NCI-H748 (cell line): ENCODE measurements at regions not wholly inside any gene's neighbourhood (a gene's known extent, or its start where the extent isn't known, plus 50 kb on each side); places are given as distances from the start of the nearest gene placed in this dataset.

Experiments used
- DNase-seq: peaks from one replicate; lab custom pipeline; 2025; ENCODE audit not compliant: unreplicated experiment; lab: John Stamatoyannopoulos, UW

DNA sequence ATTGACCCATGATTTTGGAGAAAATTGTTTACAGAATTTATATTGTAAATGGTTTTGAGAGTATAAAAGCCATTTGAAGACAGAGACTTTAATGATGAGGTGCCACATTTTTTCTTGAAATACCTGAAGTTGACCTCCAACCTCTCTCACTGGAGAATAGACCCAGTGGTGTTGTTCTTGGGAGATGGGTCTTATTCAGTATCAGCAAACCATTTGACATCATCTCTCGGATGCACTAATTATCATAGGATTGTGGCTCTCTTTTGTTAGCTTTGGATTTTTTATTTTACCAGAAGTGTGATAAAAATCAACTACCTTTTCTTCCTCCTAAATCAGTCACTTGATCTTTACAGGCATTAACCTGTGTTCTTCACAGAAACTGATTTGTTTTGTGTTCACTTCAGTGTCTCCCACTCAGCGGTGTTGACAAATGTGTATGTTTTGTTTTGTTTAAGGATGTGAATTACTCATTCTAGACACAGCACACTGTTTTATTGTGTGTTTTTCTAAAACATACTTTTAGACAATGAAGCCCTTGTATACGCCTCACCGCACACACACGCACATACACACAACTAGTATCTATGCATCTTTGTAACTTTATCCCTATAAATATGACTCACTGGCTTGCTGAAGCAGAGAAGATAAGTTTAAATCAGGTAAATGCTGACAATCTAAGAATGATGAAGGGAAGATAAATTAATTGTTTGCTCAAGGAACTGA is 455.6 kb downstream of the INHBA start:
- no peak for DNase-seq

GRCh38 chr7:41245916-41246315 is 457.0 kb downstream of the INHBA start:
- no peak for DNase-seq

GRCh38 chr7:41244246-41244645 is 458.6 kb downstream of the INHBA start:
- no peak for DNase-seq

- DNase-seq: no peak
Measured at GRCh38 chr7:41241641-41242040, 461.2 kb downstream of the INHBA start.

- DNase-seq: no peak
Measured at GRCh38 chr7:41239596-41239995, 463.3 kb downstream of the INHBA start.

GRCh38 chr7:41238851-41239331 is 464.0 kb downstream of the INHBA start:
- no peak for DNase-seq

DNA sequence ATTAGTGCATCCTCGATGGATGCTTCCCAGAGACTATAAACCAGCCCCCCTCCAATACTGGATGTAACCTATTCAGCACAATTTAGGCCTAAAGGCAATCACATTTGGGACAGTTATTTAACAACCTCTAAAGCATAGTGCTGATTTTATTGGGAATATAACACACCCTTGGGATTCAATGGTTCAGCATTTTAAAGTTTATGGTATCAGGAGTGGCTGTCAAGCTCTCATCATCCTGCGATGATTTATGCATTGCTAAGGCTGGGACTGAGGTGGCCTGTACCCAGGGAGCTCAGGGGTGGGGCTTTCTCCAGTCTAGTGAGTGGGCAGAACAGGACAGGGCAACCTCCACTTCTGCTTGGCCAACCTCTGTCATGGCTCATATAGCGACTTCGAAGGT is 464.9 kb downstream of the INHBA start:
- no peak for DNase-seq

- no peak for DNase-seq
Measured at GRCh38 chr7:41232086-41232485, 470.8 kb downstream of the INHBA start.

GRCh38 chr7:41224063-41224763 is 478.7 kb downstream of the INHBA start:
- no peak for DNase-seq

DNA sequence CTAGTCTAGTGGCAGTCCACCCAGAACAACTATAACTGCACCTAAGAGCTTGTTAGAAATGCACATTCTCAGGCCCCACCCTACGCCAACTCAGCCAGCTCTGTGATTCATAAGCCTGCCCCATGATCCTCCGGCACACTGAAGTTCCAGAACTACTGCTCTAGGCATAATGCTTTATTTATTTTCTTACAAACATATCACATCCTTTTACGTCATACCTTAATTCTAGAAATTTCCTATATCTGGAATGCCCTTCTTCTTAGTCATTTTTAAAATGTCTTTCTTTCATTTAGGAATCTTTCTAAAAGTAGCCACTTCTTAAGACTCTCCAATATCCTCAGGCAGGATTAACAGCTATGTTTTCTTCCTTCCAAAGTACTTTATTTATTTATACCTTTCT is 480.1 kb downstream of the INHBA start:
- DNase-seq: no peak

- DNase-seq: no peak
Measured at GRCh38 chr7:41220266-41220665, 482.6 kb downstream of the INHBA start.

DNA sequence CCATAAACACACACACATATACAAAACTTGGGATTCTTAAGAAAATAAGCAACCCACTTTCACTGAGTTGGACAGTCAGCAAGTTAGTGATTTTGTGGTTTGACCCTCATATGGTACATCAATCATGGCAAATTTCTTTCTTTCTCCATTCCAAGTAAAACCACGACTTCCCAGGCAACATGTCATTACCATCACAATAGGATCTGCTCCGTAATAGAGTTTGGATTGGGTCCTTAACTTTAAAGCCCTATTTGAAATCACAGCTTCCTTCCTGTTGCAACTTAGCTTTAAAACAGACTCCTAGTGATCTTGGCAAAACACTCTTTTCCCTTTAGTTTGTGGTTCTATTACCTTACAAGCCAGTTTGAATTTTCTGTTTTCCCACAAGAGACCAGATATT is 483.6 kb downstream of the INHBA start:
- DNase-seq: no peak

GRCh38 chr7:41217306-41217705 is 485.6 kb downstream of the INHBA start:
- DNase-seq: no peak

- no peak for DNase-seq
Measured at GRCh38 chr7:41207141-41207540, 495.7 kb downstream of the INHBA start.

GRCh38 chr7:41206267-41206666 is 496.6 kb downstream of the INHBA start:
- no peak for DNase-seq

DNA sequence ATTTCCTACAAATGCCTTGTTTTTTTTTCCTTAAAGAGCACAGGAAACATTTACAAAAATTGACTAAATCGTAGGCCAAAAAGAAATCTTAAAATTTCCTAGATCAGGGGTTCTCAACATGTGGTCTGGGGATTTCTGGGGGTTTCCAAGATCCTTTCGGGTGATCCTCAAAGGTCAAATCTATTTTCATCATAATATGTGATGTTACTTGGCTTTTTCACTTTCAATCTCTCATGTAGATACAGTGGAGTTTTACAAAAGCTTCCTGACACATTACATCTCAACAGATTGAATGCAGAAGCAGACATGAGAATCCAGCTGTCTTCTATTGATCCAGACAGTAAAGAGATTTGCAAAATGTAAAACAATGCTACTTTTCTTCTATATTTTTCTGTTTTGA is 497.3 kb downstream of the INHBA start:
- no peak for DNase-seq

DNA sequence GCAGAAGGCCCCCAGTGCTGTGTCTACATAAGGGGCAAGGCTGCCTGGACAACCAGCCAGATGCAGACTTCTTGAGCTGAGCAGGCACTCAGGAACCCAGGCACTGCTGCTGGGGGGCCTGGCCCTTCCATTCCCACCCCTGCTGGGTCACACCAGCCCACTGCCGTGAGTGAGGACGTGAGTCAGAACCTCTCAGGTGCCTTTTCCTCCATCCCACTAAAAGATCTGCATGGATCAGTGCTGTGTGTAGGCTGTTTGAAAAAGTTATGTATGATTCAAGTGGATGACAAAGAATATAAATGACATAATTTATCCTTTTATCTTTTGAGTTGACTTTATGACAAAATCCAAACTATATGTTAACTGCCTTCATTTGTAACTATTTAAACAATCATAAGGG is 499.3 kb downstream of the INHBA start:
- DNase-seq: no peak

GRCh38 chr7:41201021-41201420 is 501.9 kb downstream of the INHBA start:
- no peak for DNase-seq

DNA sequence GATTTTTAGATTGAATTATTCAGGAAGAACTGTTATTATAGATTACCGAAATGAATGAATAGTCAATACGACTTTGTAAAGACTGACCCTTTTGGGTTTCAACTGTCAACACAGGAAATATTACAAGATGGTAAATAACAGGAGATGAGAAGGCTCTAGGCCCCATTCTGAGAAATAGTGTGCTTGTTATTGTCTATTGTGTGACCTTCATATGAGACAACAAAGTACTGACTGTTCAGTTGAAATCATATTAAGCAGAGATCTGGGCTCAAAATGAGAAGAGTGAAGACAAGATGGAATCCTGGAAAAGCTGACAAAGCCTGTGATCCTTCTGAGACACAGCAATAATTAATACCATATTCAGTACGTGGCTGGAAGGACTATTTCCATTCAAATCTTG is 503.8 kb downstream of the INHBA start:
- DNase-seq: no peak

DNA sequence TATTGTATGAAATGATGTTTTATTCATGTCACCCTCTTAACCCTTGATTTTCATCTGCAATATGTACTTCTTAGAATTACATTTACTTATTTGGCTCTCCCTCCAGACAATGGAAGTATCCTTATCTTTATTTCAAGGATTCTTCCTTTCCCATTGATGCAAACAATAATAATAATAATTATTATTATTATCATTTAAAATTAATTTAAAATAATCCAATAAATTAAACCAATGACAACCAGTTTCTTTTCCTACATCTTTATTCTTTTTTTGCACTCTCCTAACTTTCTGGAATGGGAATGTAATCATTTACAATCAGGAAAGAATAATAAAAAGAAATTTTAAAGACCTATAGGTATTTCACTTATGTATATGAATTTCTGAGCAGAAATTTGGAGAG is 504.4 kb downstream of the INHBA start:
- DNase-seq: no peak

DNA sequence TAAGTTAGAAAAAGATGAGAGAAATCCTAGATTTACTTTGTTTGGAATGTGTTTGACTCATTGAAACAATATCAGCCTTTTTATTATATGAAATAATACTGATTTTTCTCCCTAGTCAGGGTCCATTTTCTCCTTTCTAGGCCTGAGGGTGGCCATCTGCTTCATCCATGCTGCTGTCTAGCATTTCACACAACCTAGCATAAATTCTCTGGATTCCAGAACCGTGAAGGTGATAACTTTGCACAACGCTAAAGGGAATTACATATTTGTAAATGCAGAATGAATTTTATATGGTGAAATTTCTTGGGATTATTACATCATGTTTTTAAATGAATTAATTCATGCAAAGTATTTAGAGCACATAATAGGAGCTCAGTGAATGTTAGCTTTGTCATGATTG is 505.1 kb downstream of the INHBA start:
- no peak for DNase-seq

DNA sequence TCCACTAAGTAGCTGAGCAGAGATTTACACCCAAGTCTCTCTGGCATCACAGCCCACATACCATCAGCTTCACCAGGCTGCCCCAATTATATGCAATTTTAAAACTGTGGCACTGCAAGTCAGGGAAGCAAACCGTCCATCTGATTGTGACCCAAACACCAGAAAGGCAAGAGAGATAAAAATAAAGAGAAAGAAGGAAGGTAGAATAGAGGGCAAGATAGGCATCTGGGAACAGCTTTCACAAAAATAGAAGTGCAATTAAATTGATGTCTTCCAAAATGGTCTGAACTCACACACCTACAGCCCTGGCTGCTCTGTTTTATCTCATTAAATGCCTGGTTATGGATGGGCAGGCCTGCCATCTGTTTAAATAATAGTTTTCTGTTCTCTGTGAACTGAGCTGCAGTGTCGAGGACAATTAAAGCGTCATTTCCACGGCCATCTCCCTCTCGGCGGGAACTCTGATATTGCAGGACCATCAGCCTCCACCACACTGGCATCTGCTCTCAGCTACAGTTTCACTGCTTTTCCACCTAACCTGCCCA is 509.1 kb downstream of the INHBA start:
- no peak for DNase-seq
